ENCODE measurements at regions not wholly inside any gene's neighbourhood (a gene's known extent, or its start where the extent isn't known, plus 50 kb on each side); places are given as distances from the start of the nearest gene placed in this dataset.

- TF ChIP-seq CTCF (IDR thresholded peaks at IDR 0.05; ENCODE audit: low read depth, low read length, missing input control) (no peak), HNF4G (IDR thresholded peaks at IDR 0.05) (no peak), ATF3 (IDR thresholded peaks at IDR 0.05) (no peak), ZBTB33 (IDR thresholded peaks at IDR 0.05) (no peak), TAF1 (conservative IDR thresholded peaks at IDR 0.05) (no peak), YY1 (IDR thresholded peaks at IDR 0.05) (no peak), GABPA (IDR thresholded peaks at IDR 0.05 in 1 of 2, conservative IDR thresholded peaks at IDR 0.05 in 1 of 2) (no peak), SP1 (IDR thresholded peaks at IDR 0.05) (no peak), FOXA1 (IDR thresholded peaks at IDR 0.05) (no peak), FOXA2 (IDR thresholded peaks at IDR 0.05) (no peak)
- TF ChIP-seq, protein P1, sequence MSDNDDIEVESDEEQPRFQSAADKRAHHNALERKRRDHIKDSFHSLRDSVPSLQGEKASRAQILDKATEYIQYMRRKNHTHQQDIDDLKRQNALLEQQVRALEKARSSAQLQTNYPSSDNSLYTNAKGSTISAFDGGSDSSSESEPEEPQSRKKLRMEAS (IDR thresholded peaks at IDR 0.05), result no peak
- TF ChIP-seq, protein P2, sequence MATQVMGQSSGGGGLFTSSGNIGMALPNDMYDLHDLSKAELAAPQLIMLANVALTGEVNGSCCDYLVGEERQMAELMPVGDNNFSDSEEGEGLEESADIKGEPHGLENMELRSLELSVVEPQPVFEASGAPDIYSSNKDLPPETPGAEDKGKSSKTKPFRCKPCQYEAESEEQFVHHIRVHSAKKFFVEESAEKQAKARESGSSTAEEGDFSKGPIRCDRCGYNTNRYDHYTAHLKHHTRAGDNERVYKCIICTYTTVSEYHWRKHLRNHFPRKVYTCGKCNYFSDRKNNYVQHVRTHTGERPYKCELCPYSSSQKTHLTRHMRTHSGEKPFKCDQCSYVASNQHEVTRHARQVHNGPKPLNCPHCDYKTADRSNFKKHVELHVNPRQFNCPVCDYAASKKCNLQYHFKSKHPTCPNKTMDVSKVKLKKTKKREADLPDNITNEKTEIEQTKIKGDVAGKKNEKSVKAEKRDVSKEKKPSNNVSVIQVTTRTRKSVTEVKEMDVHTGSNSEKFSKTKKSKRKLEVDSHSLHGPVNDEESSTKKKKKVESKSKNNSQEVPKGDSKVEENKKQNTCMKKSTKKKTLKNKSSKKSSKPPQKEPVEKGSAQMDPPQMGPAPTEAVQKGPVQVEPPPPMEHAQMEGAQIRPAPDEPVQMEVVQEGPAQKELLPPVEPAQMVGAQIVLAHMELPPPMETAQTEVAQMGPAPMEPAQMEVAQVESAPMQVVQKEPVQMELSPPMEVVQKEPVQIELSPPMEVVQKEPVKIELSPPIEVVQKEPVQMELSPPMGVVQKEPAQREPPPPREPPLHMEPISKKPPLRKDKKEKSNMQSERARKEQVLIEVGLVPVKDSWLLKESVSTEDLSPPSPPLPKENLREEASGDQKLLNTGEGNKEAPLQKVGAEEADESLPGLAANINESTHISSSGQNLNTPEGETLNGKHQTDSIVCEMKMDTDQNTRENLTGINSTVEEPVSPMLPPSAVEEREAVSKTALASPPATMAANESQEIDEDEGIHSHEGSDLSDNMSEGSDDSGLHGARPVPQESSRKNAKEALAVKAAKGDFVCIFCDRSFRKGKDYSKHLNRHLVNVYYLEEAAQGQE (IDR thresholded peaks at IDR 0.05), result no peak
Measured at GRCh38 chrX:85503258-85504158, 124.0 kb upstream of the POF1B start.

All from liver (tissue), 3 donors.